A549 (cell line): ENCODE measurements at regions not wholly inside any gene's neighbourhood (a gene's known extent, or its start where the extent isn't known, plus 50 kb on each side); places are given as distances from the start of the nearest gene placed in this dataset.

Experiments used
- CHD4 ChIP-seq: fragments of 200-600 bp; sonication (generic); IDR thresholded peaks from 2 replicates; pipeline ENCODE4 v1.6.1; 2016; ENCODE audit warnings: antibody characterized with exemption, mild to moderate bottlenecking, borderline replicate concordance
- CTCF ChIP-seq: fragments of >200 bp; sonication (Bioruptor Twin); formaldehyde crosslinking; IDR thresholded peaks from 3 replicates; pipeline ENCODE4 v1.5.1; 2016
- E2F6 ChIP-seq: IDR thresholded peaks from 2 replicates; pipeline ENCODE4 v1.6.1; 2012; ENCODE audit warnings: low read depth, borderline replicate concordance
- EP300 ChIP-seq, 2 experiments: fragments of >200 bp; sonication (Bioruptor Twin); formaldehyde crosslinking; IDR thresholded peaks; 2 replicates in 1 of 2; 3 replicates in 1 of 2; pipeline ENCODE4 v1.6.1; 2016 to 2017
- HDAC2 ChIP-seq: fragments of 200-600 bp; sonication (generic); IDR thresholded peaks from 2 replicates; pipeline ENCODE4 v1.6.1; 2016
- MAFK ChIP-seq: fragments of 450-650 bp; IDR thresholded peaks from 2 replicates; pipeline ENCODE4 v1.6.1; 2014; ENCODE audit not compliant: partially characterized antibody
- NPAS2 ChIP-seq: fragments of 250-450 bp; sonication (Bioruptor Pico); IDR thresholded peaks from 2 replicates; pipeline ENCODE4 v1.8.0; 2022; ENCODE audit warnings: mild to moderate bottlenecking, moderate library complexity, borderline replicate concordance
- NR3C1 ChIP-seq: fragments of >200 bp; sonication (Bioruptor Twin); formaldehyde crosslinking; IDR thresholded peaks from 3 replicates; pipeline ENCODE4 v1.6.1; 2017
- POLR2A ChIP-seq: IDR thresholded peaks from 2 replicates; pipeline ENCODE4 v1.6.1; 2012; ENCODE audit warnings: mild to moderate bottlenecking, low read length
- RCOR1 ChIP-seq: fragments of 150-350 bp; IDR thresholded peaks from 2 replicates; pipeline ENCODE4 v1.6.1; 2014; ENCODE audit warnings: antibody characterized with exemption, low read length, low read depth

- TF ChIP-seq POLR2A: no peak
- no peak for TF ChIP-seq E2F6
- TF ChIP-seq CTCF: no peak
- no peak for TF ChIP-seq MAFK
- no peak for TF ChIP-seq NR3C1
- no peak for TF ChIP-seq NPAS2 (CRISPR knock-in tag)
- no peak for TF ChIP-seq HDAC2
- no peak for TF ChIP-seq CHD4
- no peak for TF ChIP-seq EP300 (IDR thresholded peaks at IDR 0.05)
- no peak for TF ChIP-seq RCOR1
Observed at GRCh38 chr7:67422601-67423000, 426.0 kb downstream of the TYW1 start.
